ENCODE measurements at regions not wholly inside any gene's neighbourhood (a gene's known extent, or its start where the extent isn't known, plus 50 kb on each side); places are given as distances from the start of the nearest gene placed in this dataset.

DNA sequence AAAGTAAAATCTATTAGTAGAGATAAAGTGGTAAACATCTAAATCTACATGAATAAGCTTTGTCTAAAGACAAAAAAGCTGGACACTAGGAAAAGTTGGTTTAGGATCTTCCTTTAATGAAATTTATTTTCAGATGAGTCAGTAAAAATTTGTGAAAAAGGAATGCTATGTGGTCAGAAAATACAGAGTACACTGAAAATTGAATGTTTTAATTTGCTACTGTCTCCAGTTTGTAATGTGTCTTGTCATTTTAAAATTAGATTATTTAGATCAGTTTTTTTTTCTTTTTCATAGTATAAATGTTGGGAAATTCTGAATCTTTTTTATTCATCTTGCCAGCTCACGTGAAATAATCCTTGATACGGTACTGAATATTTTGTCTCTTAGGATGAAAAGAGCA, 56.9 kb downstream of the SLITRK6 start:
- no peak for DNase-seq

DNA sequence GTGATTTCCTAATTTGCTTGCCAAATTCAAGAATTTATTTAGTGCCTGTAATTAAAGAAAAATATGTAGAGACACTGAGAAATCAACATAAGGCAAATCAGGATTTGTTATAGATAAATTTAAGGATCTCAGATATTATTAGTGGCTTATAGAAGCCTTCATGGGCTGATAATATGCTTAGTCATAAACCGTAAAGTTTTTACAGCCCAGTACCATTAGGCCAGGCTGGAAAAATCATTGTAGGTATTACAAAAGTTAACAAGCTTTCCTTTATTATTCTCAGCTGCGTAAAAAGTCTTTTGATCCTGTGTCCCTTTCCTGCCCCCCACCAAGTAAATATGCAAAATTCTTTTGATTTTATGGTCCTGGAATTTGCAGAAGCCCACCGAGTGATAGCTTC, 58.2 kb downstream of the SLITRK6 start:
- no peak for DNase-seq

DNA sequence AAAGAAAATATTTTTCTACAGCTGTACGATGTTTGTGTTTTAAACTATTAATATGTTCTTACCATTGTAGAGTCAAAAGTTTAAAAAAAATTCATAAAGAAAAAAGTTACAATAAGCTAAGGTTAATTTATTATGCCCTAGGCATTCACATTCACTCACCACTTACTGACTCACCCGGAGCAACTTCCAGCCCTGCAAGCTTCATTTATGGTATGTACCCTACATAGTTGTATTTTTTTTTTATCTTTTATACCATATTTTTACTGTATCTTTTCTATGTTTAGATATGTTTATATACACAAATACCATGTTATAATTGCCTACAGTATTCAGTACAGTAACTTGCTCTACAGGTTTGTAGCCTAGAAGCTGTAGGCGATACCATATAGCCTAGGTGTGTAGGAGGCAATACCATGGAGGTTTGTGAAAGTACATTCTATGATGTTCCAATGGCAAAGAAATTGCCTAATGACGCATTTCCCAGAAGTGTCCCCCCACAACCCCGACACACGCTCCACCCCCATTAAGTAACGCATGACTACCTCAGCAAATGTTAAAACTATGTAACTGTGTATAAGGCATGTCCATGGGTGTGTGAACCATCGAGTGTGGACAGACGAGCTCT, 60.4 kb downstream of the SLITRK6 start:
- no peak for DNase-seq

DNA sequence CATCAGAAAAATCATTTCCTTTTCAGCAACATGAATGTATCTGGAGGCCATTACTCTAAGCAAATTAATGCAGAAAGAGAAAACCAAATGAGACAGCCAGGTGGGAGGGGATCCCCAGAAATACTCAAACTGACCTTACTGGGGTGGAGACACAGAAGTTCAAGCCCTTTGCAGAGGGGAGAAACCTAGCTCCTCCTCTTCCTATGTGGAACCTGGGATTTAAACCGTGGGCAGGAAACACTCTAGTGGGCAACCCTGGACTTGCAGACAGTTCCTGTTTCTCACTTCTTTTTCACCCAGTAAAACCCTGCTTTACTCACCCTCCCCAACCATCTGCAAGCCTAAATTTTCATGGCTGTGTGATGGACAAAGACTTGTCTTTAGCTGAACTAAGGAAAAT, 61.3 kb downstream of the SLITRK6 start:
- no peak for DNase-seq

DNA sequence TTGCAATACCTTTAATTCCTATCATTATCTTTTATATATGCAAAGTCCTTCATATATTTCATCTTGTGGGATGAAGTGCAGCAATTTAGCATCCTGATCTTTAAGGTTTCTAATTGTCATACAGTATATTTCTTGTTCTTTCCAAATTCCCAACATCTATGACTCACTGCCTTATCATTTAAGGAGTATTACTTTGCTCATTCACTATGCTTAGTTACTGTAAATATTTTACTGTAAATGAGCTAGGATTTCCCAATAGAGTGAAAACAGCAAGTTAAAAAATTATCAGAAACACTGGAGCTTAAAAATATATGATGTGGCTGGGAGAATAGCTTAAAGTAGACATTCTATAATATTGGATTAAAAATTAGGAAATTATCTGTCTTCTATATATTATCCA, 69.9 kb downstream of the SLITRK6 start:
- DNase-seq = no peak

DNA sequence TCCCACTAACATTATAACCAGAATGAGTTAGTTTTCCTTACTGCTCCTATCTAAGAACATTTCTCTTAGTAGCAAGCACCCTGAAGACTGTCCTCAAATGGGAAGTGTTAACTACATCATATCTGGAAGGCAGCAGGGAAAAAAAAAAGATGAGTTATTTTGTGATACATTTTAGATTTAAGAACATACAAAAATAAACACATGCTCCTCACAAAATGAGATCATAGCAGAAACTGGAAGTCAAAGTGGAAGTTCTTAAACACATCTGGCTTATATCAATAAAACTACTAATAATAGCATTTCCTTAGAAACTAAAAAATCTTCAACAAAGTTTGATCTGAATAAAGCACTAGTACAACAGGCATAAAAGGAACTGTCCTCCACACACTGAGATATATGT, 70.4 kb downstream of the SLITRK6 start:
- DNase-seq = no peak

DNA sequence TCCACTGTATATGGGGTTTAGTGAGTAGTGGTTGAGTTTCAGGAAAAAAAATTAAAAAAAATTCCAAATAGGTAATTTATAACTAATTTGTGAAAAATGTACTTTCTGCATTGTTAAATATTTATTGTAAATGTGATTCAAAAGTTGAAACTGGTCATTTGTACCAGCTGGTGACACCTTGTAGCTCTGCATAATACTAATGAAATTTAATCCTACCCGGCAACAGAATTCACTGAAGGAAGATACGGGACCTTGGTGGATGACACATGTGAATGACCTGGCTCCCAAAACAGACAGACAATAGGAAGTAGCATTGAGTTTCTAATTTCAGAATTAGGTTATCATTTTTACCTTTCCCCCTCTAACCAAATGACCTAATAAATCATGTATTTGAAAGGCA, 73.8 kb downstream of the SLITRK6 start:
- DNase-seq = no peak

DNA sequence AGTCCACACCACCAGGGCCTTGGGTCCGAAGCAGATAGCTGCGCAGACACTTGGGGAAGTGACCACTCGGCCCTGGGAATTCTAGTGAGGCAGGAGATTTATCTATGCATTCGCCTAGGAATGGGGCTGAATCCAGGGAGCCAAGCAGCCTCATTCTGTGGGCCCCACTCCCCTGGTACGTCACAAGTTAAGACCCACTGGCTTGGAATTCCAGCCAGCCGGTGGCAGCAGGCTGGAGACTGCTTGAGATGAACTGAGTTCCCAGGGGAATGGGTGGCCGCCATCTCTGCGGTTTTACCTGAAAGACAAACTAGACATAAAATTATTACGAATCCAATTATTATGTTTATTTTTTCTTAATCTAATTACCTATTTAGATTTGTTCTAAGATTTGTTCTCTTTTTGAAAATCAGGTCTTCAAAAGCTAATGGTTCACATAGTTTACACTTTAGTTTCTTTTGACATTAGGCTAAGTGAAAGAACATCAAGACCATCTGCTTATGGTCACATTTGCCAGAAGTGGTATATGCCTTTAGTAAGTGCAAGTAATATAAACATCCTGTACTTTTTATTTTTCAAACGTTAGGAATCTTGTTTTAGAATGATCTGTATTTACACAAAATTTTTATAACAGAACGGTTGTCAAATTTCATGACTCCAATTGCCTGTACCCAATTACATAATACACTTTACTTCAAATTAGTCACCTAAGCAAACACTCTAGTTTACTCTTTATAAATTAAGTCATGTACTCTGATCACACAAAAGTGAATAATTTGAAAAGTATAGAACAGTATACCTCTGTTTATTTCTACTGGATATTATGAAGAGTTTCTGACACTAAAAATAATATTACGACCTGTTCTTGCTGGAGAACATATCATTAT, 74.4 kb downstream of the SLITRK6 start:
- no peak for DNase-seq

DNA sequence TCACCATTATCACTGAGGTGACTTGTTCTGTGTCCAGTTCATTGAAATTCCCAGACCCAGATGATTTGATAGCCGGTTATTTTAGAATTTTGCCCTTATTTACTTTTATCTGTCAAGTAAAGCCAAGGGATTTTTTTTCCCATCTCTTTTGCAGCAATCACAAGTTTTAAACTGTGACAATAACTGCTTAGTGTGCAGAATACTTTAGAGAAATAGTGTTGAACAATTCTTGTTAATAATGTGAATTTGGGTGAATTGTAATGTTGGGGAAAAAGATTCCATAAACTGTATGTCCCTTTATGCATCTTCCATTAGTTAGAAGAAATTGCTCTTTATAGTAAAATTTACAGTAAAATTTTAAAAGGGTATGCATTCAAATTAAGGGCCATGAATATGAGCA, 79.5 kb downstream of the SLITRK6 start:
- DNase-seq = no peak

DNA sequence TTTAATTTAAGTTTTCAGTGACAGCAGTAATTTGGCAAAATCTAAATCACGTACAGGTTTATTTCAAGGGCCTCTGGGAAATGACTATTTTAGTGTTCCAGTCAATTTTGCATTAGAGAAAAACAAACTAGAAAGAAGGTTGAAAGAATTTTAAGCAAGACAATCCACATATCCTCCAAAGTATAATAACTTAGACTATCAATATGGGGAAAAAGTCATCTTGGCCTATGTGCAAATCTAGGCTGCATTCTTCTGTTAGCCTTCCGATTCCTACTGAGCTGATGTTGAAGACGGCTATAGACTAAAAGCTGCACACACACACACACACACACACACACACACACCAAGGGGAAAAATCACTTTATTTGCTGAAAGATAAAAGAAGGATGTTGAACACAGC, 81.3 kb downstream of the SLITRK6 start:
- no peak for DNase-seq

DNA sequence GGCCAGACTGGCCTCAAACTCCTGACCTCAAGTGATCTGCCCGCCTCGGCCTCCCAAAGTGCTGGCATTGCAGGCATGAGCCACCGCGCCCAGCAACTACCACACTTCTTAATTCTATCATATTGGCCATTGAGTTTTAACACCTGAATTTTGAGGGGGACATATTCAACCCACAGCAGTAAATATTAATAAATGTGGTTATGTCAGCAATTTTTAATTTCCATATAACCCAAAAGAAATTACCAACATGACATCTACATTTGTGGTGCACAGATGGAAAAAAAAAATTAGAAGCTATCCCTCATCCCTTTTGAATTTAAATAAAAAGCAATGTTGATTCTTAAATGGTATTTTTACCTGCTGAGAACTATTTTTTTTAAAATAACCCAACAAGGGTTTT, 88.7 kb downstream of the SLITRK6 start:
- no peak for DNase-seq

DNA sequence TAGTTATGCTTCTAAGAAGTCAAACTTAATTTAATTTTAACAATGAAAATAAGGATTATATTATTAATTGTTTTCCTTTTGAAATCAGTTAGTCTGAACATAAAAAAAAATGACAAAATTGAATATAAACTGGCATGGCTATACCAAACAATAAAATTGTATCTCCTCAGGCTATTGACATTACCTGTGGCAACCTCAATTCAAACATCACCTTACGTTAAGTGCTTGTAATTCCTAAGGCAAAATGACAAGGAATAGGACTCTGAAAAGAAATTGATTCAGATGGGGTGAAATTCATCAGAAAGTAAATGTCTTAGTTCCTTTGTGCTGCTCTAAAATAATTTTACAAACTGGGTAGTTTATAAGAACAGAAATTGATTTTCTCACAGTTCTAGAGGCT, 89.5 kb downstream of the SLITRK6 start:
- DNase-seq = no peak

DNA sequence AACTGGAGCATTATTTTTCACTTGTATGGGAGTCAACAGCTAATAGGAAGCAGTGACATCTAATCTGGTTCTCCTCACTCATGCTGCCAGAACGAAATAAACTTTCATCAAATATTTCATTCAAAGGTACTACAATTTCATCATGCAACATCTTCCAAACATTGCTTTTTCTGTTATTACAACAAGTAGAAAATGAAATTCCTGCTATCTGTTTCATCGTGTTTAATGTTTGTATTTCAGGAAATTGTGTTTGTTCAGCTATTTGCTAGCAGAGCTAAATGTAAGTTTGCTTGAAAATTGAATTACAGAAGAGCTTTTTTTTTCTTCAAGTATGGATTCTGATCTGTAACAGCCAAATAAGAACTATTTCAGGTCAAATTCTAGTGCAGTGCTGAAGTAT, 90.1 kb downstream of the SLITRK6 start:
- DNase-seq = no peak

DNA sequence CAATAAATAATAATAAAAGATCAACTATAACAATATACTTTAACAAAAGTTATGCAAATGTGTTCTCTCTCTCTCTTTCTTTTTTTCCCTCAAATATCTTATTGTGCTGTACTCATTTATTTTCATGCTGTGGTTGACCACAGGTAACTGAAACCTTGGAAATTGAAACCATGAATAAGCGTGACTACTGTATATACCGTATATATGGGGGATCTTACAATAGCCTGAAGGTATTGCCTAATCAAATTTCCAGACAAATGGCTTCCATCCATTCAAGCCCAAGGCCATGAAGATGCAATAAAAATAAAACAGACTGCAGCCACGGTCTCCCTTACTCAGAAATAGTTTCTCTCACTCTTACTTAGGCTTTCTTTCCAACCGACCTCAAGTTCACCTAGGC, 98.3 kb downstream of the SLITRK6 start:
- DNase-seq = no peak

DNA sequence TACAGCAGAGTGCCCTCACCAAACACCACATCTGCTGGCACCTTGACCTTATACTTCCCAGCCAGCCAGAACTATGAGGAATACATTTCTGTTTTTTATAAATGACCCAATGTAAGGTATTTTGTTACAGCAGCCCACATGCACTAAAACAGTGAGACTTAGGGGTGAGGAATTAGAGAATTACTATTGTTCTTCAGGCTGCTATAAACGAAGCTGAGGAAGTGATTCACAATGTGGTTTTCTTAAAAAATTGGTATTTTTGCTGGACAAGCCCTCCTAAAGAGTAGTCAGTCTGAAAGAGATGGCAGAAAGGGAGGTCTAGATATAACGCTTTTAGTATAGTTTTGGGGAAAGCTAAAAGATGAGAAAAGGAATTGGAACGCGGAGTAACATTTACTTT, 101.0 kb downstream of the SLITRK6 start:
- DNase-seq = no peak

DNA sequence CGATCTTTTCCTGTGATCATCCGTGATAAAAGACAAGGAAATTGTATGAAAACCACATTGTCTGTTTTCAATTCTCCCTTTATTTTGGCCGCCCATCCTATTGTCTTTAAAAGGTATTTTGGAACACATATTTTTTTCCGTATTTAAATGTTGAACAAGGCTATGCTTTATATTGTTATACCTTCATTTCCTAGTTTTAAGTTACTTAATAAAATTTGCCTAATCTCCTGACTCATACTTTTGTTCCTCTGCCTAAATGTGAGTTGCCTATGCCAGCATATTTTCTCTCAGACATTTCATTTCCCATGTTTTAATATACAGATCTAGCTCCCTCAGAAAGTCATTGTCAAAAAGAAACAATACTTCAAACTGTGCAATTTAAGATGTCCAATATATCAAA, 104.2 kb downstream of the SLITRK6 start:
- DNase-seq = no peak

DNA sequence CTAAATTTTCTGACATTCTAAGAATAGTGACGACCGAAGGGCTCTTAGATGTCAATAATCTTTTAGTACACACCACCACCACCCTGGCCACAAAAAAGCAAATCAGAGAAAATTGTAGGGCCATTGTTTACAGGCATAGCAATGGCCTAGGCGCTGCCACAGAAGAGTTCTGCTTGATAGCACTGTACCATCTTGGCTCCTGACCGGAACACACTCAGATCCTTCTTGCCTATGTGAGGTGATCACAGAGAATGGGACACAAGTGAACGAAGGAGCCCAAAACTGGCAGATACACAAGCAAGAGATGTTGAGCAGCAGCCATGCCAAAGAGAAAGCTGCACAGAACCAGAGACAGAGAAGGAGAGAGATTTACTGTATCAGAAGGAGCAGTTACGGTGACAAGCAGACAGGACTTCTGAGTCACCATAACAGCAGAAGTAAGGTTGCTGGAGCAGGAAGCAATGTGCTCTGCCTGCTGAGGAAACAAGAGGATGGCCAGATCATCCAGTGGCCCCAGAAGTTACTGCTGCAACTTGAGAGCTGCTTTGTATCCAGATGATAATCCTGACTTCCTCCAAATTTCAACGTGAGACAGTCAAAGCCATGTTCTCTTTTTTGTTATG, 105.2 kb downstream of the SLITRK6 start:
- no peak for DNase-seq

DNA sequence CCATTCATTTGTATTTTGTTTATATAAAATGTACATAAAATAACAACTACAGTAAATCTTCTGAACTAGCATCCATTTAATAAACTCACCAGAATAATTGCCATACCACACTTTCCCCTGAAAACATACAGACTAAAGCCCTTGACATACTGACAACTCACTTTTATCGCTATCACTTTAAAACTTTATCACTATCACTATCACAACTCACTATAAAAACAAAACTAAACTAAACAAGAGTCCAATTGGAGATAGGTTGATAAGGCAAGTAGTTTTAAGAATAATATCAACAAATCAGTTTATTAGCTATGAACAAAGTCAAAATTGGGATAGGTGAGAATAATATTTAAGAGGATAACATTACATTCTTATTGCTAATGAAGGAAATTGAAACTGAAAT, 108.9 kb downstream of the SLITRK6 start:
- DNase-seq = no peak

DNA sequence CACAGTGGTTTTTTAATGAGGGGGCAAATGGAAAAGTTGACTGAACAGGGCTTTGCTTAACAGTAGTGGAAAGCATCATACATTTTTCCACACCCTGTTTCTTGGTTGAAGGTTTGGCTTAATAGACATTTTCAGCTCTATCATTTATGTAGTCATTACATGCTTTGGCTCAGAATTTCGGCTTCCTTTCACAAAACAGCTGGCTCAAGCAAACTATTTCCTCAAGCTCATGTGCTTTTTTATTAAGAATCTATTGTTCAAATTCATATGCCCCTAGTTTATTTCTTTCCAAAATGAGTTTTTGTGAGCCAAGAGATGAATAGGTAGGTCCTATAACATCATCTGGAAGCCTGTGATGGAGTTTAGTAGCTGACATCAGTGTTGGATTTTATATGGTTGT, 113.8 kb downstream of the SLITRK6 start:
- DNase-seq = no peak

DNA sequence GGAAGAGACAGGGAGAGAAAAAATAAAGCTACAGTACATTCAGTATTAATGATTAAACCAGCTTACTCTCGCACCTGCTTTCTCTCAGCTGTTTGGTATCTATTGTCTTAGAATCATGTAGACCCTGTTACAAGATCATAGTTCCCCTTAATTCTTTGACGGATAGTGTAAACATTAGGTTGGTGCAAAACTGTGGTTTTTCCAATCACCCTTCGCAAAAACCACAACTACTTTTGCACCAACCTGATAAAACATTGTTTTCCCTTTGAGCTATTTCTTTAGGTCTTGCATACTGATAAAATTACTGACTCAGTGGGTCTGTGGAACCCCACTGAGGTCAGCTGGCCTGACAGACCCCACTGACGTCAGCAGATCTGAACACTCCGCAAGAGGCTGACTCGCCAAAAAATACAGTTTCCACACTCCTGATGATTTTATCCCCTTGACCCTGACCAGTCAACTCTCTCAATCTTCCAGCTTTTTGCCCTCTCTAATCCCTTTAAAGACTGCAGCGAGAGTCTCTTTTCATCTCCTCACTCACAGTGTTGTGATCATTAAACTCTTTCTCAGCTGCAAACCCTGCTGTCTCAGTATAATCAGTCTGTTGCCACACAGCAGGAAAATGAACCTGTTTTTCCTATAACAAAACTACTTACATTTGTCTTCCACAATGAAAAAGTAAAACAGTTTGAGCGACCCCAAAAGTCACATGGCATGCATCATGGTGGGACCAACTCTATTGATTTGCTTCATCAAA, 123.9 kb downstream of the SLITRK6 start:
- no peak for DNase-seq

DNA sequence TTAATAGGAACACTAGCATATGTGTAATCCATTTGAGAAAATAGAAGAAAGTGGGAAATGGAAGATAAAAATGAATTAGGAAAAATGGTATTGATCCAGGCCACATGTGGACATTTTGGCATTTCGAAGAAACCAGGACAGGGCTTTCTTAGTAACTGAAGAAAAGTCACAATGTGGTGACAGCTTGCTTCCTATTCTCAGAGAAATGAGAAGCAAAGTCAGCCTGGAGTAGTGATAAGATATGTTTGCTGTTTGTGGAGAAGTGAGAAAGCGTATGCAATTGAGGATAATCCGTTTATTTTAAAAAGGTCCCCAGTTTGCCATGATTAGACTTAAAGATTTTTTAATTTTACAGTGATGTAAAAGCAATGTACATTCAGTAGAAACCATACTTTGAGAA, 127.9 kb downstream of the SLITRK6 start:
- DNase-seq = no peak

DNA sequence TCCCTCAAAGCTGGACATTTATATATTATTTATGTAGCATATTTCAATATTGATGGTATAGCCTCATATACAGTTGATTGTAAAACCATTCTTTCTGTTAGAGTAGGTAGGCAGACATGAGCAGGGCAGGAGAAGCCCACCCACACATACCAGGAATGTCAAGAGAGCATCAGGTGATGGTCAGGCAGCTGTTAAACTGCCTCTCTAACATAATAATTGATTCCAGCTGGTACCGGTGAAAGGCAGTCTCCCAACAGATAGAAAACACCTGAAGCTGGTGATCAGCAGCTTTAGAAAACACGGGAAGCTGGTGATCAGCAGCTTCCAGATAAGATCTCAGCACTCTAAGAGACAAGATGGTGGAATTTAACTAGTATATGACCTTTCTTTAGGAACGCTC, 132.9 kb downstream of the SLITRK6 start:
- no peak for DNase-seq

DNA sequence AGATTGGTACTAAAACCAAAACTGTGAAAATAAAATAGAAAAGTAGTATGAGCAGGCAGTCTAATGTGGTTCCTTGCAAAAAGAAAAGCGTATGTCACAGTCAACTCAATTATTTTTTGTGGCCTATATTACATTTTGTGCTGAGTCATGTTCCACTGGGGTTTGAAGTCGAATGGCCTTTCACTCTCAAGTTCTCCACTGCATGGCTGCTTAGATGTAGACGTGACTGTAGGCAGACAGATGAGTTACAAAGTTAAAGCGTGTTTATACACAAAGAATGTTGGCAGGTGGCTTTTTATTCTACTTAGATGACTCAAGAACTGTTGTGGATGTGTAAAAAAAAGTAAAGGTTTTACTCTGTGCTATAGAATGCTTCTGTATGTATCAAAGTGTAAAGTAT, 133.9 kb downstream of the SLITRK6 start:
- no peak for DNase-seq

DNA sequence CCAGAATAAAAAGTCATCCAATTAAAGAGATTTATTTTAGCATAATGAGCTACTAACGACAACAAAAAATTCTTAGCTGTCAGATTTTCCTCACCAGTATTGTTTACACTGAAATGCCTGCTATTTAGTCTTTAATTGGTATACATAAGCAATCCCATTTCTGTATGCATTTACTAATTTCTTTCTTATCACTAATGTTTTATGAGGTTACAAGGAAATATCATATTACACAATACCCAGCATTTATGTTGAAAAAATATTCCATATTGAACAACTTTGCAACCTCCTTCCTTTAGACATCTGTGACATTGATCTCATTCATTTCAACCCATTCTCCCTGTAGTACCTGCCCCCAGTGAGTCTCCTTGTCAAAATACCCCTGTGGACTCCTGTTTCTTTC, 135.4 kb downstream of the SLITRK6 start:
- DNase-seq = no peak

Data from CD4-positive, alpha-beta T cell treated with Interleukin-4 for 1 hour (primary cell).